T47D (cell line): ENCODE measurements at regions not wholly inside any gene's neighbourhood (a gene's known extent, or its start where the extent isn't known, plus 50 kb on each side); places are given as distances from the start of the nearest gene placed in this dataset.

Source experiments
- DNase-seq, 2 experiments: peaks; one replicate each; pipeline versions ENCODE4 v3.0.0 to v3.0.0-alpha.2; 2011 to 2012; ENCODE audit warnings: low read depth in 1 of 2, low spot score in 1 of 2
- JUND ChIP-seq: IDR thresholded peaks from 2 replicates; pipeline ENCODE4 v1.6.1; 2012; ENCODE audit warnings: low read depth
- in situ Hi-C: cut with HindIII; loops from 2 replicates; pipeline ENCODE4 v1.10.0; 2016; ENCODE audit warnings: low sequenced_read_pairs, low pct_unique_long_range_greater_than_20kb

GRCh38 chr13:40422588-40423235 lies 243.7 kb downstream of the FOXO1 start:
- in situ Hi-C loops: no loop called here
- DNase-seq: no peak
- TF ChIP-seq JUND: no peak

GRCh38 chr13:40428354-40428753 lies 238.1 kb downstream of the FOXO1 start:
- DNase-seq: no peak
- in situ Hi-C loops: no loop called here

GRCh38 chr13:40429706-40430545 lies 236.5 kb downstream of the FOXO1 start:
- DNase-seq: no peak
- no peak for TF ChIP-seq JUND
- in situ Hi-C loops: no loop called here

More at GRCh38 chr13:40428354-40428753, 238.1 kb downstream of the FOXO1 start:
- TF ChIP-seq JUND: no peak

GRCh38 chr13:40432018-40432978 lies 234.1 kb downstream of the FOXO1 start:
- no peak for TF ChIP-seq JUND
- no peak for DNase-seq
- in situ Hi-C loops: no loop called here

GRCh38 chr13:40433001-40433400 lies 233.4 kb downstream of the FOXO1 start:
- DNase-seq: no peak
- TF ChIP-seq JUND: no peak
- in situ Hi-C loops: no loop called here

GRCh38 chr13:40433577-40433976 lies 232.9 kb downstream of the FOXO1 start:
- TF ChIP-seq JUND: no peak
- DNase-seq: no peak
- in situ Hi-C loops: no loop called here

GRCh38 chr13:40434516-40435397 lies 231.7 kb downstream of the FOXO1 start:
- in situ Hi-C loops: no loop called here
- TF ChIP-seq JUND: no peak
- no peak for DNase-seq

- in situ Hi-C loops: no loop called here
- DNase-seq: no peak
- no peak for TF ChIP-seq JUND
These were observed 228.3 kb downstream of the FOXO1 start for GRCh38 chr13:40438022-40438680.

- in situ Hi-C loops: no loop called here
- TF ChIP-seq JUND: no peak
- DNase-seq: peak in 1 of 2 experiments; percentile 26
These were observed 227.2 kb downstream of the FOXO1 start for GRCh38 chr13:40438999-40439797.

GRCh38 chr13:40439928-40440327 lies 226.5 kb downstream of the FOXO1 start:
- in situ Hi-C loops: no loop called here
- no peak for TF ChIP-seq JUND
- no peak for DNase-seq
